Mucosa of descending colon (tissue), 3 donors: ENCODE measurements at regions not wholly inside any gene's neighbourhood (a gene's known extent, or its start where the extent isn't known, plus 50 kb on each side); places are given as distances from the start of the nearest gene placed in this dataset.
A peak's percentile ranks its signal among the peaks of the same experiment; 100 is the strongest.

Experiments used
- ATAC-seq: fragments of 200-7000 bp; cut with Tn5 transposase; one replicate; pipeline ENCODE4 v1.9.1; 2020; ENCODE audit warnings: mild to moderate bottlenecking, moderate library complexity
- DNase-seq, 3 donors: peaks; one replicate each; pipeline ENCODE4 v3.0.0-alpha.2; 2020
- H3K36me3 ChIP-seq: fragments of 200-600 bp; one replicate; pipeline ENCODE4 v1.8.0; 2021; ENCODE audit warnings: low read depth, mild to moderate bottlenecking
- H3K4me1 ChIP-seq: fragments of 200-600 bp; one replicate; pipeline ENCODE4 v1.8.0; 2021; ENCODE audit warnings: low read depth, mild to moderate bottlenecking
- H3K4me3 ChIP-seq: fragments of 200-600 bp; one replicate; pipeline ENCODE4 v1.8.0; 2021; ENCODE audit warnings: mild to moderate bottlenecking
- H3K9me3 ChIP-seq: fragments of 200-600 bp; one replicate; pipeline ENCODE4 v1.8.0; 2021; ENCODE audit warnings: mild to moderate bottlenecking
- intact Hi-C, 2 donors: fragments of 100-400 bp; cut with DNase I in 1 of 2; cut with micrococcal nuclease in 1 of 2; formaldehyde crosslinking; loops; one replicate each; pipeline versions ENCODE4 v1.11.0 to v1.11.1; 2022; cut with DNase I, micrococcal nuclease
- TF ChIP-seq, protein P1 (sequence below): fragments of 200-600 bp; IDR thresholded peaks from one replicate; pipeline ENCODE4 v1.8.0; 2022; ENCODE audit warnings: antibody characterized with exemption, mild to moderate bottlenecking
- donor health status: DM: no; HTN: no; CAD: no; lungs with moderate emphysema.
- donor health status: DM: no; HTN: no; CAD: no.
- donor health status: DM: no; HTN: yes; CAD: no.

GRCh38 chrX:121349263-121349662, 301.9 kb downstream of the GLUD2 start:
- H3K9me3 ChIP-seq: no peaks in the 10 kb centered on the region
- no peak for ATAC-seq
- no peaks in the 10 kb centered on the region for H3K36me3 ChIP-seq
- DNase-seq: no peak
- H3K4me1 ChIP-seq: no peaks in the 10 kb centered on the region
- H3K4me3 ChIP-seq: no peak overlapping the region
- intact Hi-C loops: no loop called here
- TF ChIP-seq, protein P1, sequence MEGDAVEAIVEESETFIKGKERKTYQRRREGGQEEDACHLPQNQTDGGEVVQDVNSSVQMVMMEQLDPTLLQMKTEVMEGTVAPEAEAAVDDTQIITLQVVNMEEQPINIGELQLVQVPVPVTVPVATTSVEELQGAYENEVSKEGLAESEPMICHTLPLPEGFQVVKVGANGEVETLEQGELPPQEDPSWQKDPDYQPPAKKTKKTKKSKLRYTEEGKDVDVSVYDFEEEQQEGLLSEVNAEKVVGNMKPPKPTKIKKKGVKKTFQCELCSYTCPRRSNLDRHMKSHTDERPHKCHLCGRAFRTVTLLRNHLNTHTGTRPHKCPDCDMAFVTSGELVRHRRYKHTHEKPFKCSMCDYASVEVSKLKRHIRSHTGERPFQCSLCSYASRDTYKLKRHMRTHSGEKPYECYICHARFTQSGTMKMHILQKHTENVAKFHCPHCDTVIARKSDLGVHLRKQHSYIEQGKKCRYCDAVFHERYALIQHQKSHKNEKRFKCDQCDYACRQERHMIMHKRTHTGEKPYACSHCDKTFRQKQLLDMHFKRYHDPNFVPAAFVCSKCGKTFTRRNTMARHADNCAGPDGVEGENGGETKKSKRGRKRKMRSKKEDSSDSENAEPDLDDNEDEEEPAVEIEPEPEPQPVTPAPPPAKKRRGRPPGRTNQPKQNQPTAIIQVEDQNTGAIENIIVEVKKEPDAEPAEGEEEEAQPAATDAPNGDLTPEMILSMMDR: no peak

DNA sequence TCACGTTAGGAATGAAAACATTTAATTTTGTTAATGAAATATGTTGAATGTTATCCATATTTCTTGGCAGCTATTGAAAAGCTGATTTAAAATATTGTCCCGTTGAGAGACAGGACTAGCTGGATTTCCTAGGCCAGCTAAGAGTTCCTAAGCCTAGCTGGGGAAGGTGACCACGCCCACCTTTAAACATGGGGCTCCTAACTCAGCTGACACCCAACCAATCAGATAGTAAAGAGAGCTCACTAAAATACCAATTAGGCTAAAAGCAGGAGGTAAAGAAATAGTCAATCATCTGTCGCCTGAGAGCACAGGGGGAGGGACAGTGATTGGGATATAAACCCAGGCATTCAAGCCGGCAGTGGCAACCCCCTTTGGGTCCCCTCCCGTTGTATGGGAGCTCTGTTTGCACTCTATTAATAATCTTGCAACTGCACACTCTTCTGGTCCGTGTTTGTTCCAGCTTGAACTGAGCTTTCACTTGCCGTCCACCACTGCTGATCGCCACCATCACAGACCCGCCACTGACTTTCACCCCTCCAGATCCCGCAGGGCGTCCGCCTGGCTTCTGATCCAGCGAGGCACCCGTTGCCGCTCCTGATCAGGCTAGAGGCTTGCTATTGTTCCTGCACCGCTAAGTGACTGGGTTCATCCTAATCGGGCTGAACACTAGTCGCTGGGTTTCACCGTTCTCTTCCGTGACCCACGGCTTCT, 308.9 kb downstream of the GLUD2 start:
- intact Hi-C loops: no loop called here
- ATAC-seq: no peak
- Histone ChIP-seq H3K4me1 (no peaks in the 10 kb centered on the region), H3K4me3 (no peak overlapping the region), H3K36me3 (no peaks in the 10 kb centered on the region), H3K9me3 (no peaks in the 10 kb centered on the region)
- no peak for DNase-seq
- TF ChIP-seq, protein P1: no peak

DNA sequence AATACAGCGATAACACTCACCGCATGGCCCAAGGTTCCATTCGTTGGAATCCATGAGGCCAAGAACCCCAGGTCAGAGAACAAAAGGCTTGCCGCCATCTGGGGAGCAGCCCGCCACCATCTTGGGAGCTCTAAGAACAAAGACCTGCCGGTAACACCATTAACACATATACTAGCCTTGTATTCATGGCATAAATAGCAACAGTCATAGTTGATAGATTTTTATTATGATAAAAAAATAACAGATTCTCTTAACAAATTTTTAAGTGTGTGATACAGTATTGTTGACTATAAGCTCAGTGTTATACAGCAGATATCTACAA, 309.4 kb downstream of the GLUD2 start:
- no peak for ATAC-seq
- H3K4me1 ChIP-seq: no peaks in the 10 kb centered on the region
- H3K36me3 ChIP-seq: no peaks in the 10 kb centered on the region
- no peak for DNase-seq
- TF ChIP-seq, protein P1: no peak
- intact Hi-C loops: no loop called here
- H3K4me3 ChIP-seq: no peak overlapping the region
- no peaks in the 10 kb centered on the region for H3K9me3 ChIP-seq

- ATAC-seq: no peak
- DNase-seq: no peak
- H3K36me3 ChIP-seq: no peaks in the 10 kb centered on the region
- TF ChIP-seq, protein P1: no peak
- intact Hi-C loops: no loop called here
- H3K4me3 ChIP-seq: no peak overlapping the region
- H3K9me3 ChIP-seq: no peaks in the 10 kb centered on the region
- no peaks in the 10 kb centered on the region for H3K4me1 ChIP-seq
Observed at GRCh38 chrX:121360280-121360679, 312.9 kb downstream of the GLUD2 start.

GRCh38 chrX:121365572-121366161, 318.3 kb downstream of the GLUD2 start:
- TF ChIP-seq, protein P1: no peak
- Histone ChIP-seq H3K4me3 (no peak overlapping the region), H3K4me1 (no peaks in the 10 kb centered on the region), H3K9me3 (no peaks in the 10 kb centered on the region), H3K36me3 (no peaks in the 10 kb centered on the region)
- ATAC-seq: peak; percentile 64
- peak in 2 of 3 donors; percentile 55 to 61 for DNase-seq
- intact Hi-C loops: no loop called here
